Nephron progenitor cell (in vitro differentiated cells): ENCODE measurements at regions not wholly inside any gene's neighbourhood (a gene's known extent, or its start where the extent isn't known, plus 50 kb on each side); places are given as distances from the start of the nearest gene placed in this dataset.

Experiments used
- DNase-seq: peaks from one replicate; pipeline ENCODE4 v3.0.0; 2021
- H3K27ac Mint-ChIP-seq: 2 replicates; pipeline ENCODE4 v1.8.0; 2021; ENCODE audit warnings: mild to moderate bottlenecking, moderate library complexity, mixed read lengths
- H3K27me3 Mint-ChIP-seq: 2 replicates; pipeline ENCODE4 v1.8.0; 2021; ENCODE audit warnings: mild to moderate bottlenecking, low read depth, mixed read lengths; ENCODE audit not compliant: poor library complexity
- H3K36me3 Mint-ChIP-seq: 2 replicates; pipeline ENCODE4 v1.8.0; 2021; ENCODE audit warnings: low read depth, mixed read lengths
- H3K4me1 Mint-ChIP-seq: 2 replicates; pipeline ENCODE4 v1.8.0; 2021; ENCODE audit warnings: mixed read lengths
- H3K4me3 Mint-ChIP-seq: 2 replicates; pipeline ENCODE4 v1.8.0; 2021; ENCODE audit warnings: mild to moderate bottlenecking, moderate library complexity, mixed read lengths
- H3K9me3 Mint-ChIP-seq: 2 replicates; pipeline ENCODE4 v1.8.0; 2021; ENCODE audit warnings: mild to moderate bottlenecking, moderate library complexity, mixed read lengths
- TF ChIP-seq, protein P1 (sequence below): fragments of 200-600 bp; sonication (generic); IDR thresholded peaks from 2 replicates; pipeline ENCODE4 v1.5.0; 2021; ENCODE audit warnings: antibody characterized with exemption

DNA sequence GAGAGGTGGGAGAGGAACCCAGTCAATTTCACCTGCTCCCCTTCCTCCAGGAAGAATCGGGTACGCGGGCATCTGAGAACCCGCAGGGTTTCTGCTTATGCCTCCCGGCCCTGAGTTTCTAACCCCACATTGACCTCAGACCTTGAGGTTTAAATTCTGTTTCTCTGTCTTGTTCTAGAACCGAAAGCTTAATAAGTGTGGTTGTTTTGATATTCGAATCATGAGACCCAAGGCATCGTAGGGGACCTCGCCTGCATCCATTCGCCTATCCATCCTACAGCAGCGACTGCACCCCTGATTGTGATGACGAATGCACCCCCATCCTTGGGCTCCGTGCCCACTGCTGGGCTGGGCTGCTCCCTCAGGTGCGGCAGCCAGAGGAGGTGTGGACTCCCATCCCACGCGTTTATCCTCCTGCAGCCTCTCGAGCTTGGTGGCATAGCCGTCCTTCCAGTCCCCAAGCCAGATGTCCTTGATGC is 80.8 kb upstream of the IER5L start:
- H3K4me3 Mint-ChIP-seq: peak overlapping the region; percentile 63
- peaks cover 10% of the 10 kb centered on the region for H3K9me3 Mint-ChIP-seq
- peaks cover 37% of the 10 kb centered on the region for H3K27me3 Mint-ChIP-seq
- H3K4me1 Mint-ChIP-seq: peaks cover 79% of the 10 kb centered on the region
- TF ChIP-seq, protein P1, sequence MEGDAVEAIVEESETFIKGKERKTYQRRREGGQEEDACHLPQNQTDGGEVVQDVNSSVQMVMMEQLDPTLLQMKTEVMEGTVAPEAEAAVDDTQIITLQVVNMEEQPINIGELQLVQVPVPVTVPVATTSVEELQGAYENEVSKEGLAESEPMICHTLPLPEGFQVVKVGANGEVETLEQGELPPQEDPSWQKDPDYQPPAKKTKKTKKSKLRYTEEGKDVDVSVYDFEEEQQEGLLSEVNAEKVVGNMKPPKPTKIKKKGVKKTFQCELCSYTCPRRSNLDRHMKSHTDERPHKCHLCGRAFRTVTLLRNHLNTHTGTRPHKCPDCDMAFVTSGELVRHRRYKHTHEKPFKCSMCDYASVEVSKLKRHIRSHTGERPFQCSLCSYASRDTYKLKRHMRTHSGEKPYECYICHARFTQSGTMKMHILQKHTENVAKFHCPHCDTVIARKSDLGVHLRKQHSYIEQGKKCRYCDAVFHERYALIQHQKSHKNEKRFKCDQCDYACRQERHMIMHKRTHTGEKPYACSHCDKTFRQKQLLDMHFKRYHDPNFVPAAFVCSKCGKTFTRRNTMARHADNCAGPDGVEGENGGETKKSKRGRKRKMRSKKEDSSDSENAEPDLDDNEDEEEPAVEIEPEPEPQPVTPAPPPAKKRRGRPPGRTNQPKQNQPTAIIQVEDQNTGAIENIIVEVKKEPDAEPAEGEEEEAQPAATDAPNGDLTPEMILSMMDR: no peak
- no peaks in the 10 kb centered on the region for H3K36me3 Mint-ChIP-seq
- H3K27ac Mint-ChIP-seq: no peak overlapping the region
- DNase-seq: no peak

DNA sequence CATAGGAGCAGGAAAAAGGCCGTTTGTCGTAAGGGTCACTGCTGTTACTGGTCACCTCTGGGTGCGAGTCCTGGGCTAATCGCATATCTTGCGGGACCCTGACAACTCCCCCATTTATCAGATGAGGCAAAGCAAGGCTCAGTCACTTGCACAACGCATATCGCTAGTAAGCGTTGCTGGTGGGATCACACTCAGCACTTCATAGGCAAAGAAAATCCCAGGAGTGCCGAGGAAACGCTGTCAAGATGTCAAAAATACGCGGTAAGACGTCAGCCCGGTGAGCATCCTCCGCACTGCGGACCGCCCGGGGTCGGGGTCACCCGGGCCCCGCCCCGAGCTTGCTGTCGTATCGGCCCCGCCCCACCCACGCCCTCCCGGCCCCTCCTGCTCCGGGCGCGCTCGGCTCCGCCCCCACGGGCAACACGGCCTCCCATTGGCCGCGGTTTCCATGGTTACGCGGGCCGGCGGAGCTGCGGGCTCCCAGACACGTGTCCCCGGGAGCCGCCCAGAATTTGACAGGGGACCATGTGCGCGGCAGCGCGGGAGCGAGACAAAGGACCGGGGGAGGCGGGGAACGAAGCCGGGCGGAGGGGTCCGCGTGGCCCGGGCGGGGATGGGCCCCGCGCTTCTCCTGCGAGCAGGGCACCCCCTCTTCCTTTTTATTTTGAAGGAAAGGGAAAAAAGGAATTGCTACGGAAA is 80.2 kb upstream of the IER5L start:
- H3K36me3 Mint-ChIP-seq: no peaks in the 10 kb centered on the region
- TF ChIP-seq, protein P1: no peak
- peaks cover 82% of the 10 kb centered on the region for H3K4me1 Mint-ChIP-seq
- peaks cover 5% of the 10 kb centered on the region for H3K9me3 Mint-ChIP-seq
- DNase-seq: peak; percentile 97
- H3K4me3 Mint-ChIP-seq: no peak overlapping the region
- peaks cover 37% of the 10 kb centered on the region for H3K27me3 Mint-ChIP-seq
- H3K27ac Mint-ChIP-seq: no peak overlapping the region

DNA sequence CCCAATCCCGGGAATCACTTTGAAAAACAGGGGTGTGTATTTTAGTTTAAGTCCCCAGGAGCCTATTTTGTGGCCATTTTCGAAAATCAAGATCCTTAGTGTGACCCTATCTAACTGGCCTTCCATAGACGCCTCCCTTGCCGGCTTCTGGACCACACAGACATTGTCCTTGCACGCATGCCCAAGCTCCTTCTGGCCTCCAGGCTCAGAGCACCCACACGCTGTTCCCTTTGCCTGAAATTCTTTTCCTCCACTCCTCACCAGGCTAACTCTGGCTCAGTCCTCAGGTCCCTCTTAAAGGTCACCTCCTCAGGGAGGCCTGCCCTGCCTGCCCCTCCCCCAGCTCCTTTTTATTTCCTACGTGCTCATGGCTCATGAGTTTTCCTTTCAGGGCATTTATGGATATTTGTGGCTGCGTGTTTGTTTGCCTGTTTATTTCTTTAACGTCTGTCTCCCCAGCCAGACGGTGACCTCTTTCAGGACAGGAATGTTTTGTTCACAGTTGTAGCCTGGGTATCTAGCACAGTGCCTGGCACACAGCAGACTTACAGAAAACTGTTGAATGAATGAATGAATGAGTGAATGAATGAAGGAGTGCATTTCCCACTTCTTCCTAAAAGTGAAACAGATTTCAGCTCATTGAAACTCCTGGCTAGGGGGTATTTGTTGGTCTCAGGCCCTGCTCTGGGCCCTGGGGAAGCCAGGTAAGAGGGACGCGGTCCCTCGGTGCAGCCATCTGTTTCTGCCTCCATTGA is 79.1 kb upstream of the IER5L start:
- no peak for DNase-seq
- Mint-ChIP-seq H3K36me3 (no peaks in the 10 kb centered on the region), H3K27ac (no peak overlapping the region), H3K4me1 (peaks cover 86% of the 10 kb centered on the region), H3K27me3 (peaks cover 29% of the 10 kb centered on the region), H3K9me3 (no peaks in the 10 kb centered on the region), H3K4me3 (no peak overlapping the region)
- TF ChIP-seq, protein P1: no peak

DNA sequence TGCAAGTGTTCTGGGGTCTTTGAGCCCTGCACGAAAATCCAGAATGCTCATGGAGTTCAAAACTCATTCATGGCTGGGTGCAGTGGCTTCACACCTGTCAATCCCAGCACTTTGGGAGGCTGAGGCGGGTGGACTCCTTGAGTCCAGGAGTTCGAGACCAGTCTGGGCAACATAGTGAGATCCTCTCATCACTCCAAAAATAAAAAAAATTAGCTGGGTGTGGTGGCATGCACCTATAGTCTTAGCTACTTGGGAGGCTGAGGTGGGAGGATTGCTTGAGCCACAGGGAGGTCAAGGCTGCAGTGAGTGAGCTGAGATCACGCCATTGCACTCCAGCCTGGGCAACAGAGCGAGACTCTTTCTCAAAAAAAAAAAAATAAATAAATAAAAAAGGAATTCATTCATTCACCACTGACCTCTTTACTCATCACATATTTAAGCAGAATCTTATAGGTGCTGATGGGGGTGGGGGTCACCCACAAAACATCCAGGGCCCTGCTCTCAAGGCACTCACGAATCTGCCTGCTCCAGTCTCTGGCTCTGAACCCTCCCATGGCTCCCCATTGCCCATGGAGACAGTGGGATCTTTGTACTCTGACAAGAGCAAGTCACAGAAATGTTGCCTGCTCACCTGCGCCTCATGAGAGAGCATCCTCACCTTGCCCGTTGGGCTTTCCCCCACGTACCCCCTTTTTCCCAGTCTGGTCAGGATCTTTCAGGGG is 76.7 kb upstream of the IER5L start:
- H3K4me1 Mint-ChIP-seq: peaks cover 74% of the 10 kb centered on the region
- TF ChIP-seq, protein P1: no peak
- no peak for DNase-seq
- H3K27ac Mint-ChIP-seq: no peak overlapping the region
- no peak overlapping the region for H3K4me3 Mint-ChIP-seq
- peaks cover 5% of the 10 kb centered on the region for H3K9me3 Mint-ChIP-seq
- H3K36me3 Mint-ChIP-seq: no peaks in the 10 kb centered on the region
- peaks cover 35% of the 10 kb centered on the region for H3K27me3 Mint-ChIP-seq

DNA sequence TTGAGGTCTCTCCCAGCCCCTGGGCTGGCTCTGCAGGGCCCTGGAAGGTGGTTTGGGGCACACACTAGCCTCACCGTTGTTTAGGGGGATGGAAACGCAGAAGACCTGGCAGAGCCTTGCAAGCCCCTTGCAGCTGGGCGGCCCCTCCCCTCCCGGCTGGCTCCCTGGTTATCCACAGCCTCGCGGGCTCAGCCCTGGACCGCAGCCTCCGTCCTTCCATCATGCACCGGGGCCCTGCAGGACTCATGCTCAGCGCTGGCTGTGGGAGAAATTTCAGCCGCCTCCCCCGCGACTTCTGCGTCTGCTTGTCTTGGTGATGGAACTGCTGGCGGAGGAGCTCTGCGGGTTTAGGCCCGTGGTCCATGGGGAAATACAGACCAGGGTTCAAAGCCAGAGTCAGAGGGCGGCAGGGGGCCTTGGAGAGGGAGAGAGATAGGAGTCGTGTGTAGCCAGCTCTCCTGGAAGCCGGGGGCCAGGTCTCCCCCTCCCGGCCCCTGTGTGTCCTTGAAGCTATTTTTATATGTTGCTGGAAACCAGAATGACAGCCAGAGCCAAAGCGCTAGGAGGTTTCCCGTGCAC is 75.8 kb upstream of the IER5L start:
- TF ChIP-seq, protein P1: no peak
- Mint-ChIP-seq H3K4me3 (no peak overlapping the region), H3K36me3 (no peaks in the 10 kb centered on the region), H3K9me3 (peaks cover 14% of the 10 kb centered on the region), H3K27me3 (peaks cover 30% of the 10 kb centered on the region), H3K4me1 (peaks cover 66% of the 10 kb centered on the region), H3K27ac (peak overlapping the region; percentile 65)
- peak; percentile 36 for DNase-seq
